ENCODE measurements at regions not wholly inside any gene's neighbourhood (a gene's known extent, or its start where the extent isn't known, plus 50 kb on each side); places are given as distances from the start of the nearest gene placed in this dataset.
A peak's percentile ranks its signal among the peaks of the same experiment; 100 is the strongest.

DNA sequence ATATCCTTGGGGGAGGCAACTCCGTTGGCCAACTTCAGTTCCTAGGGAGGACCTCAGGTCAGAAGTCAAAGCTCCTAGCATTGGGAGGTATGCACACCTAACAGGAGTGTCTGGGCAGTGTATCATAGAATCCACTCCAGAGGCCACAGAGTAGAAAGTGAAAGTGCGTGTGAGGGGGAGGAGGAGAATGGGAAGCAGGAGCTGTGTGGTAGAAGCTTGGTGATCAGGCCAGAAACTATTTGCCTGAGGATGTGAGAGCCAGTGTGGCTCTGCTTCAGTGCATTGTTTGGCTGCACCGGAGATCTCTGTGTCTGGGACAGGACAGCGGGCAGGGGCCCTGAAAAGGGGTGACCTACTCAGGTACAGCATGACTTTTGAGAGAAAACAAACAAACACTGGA is 557.4 kb upstream of the VSTM2A start (continued):
- TF ChIP-seq ZNF445 (CRISPR knock-in tag; IDR thresholded peaks at IDR 0.05; ENCODE audit: low read depth), result no peak
- no peak for TF ChIP-seq MTF1 (CRISPR knock-in tag; IDR thresholded peaks at IDR 0.05; ENCODE audit: borderline replicate concordance)
- TF ChIP-seq MAZ (CRISPR knock-in tag; conservative IDR thresholded peaks at IDR 0.05 in 1 of 2, IDR thresholded peaks at IDR 0.05 in 1 of 2), result no peak

DNA sequence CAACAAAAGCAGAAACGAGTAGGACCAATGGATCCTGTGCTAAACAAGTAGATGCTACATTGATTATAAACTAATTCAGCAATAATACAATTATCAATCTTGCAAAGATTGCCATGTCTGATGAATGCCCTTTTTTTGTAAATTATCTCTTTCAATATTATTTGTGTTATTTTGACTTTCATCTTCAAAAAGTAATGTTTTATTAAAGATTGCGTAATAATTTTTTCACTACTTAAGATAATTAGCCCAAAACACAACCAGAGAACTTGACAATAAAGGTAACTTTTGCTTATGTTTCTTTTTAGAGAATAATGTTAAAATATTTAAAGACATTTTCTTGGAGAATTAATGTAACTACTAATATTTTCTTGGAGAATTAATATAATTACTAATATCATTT is 553.8 kb upstream of the VSTM2A start:
- POLR2A ChIA-PET, result no interaction called here
- H4K20me1 ChIP-seq (replicated peaks; ENCODE audit: control insufficient read depth, insufficient read depth, low read length), result no peaks in the 10 kb centered on the region
- no peaks in the 10 kb centered on the region for H3K79me2 ChIP-seq (ENCODE audit: control insufficient read depth, insufficient read depth, low read length)
- H3K9me3 ChIP-seq (replicated peaks; ENCODE audit: control insufficient read depth, insufficient read depth, low read depth, low read length), result no peaks in the 10 kb centered on the region; the same call in 1 of the 2 replicates
- no peak overlapping the region for H3K4me3 ChIP-seq
- no peak overlapping the region for H3K9ac ChIP-seq (ENCODE audit: insufficient read depth in 1 of 2, low read depth in 2 of 2, low read length in 2 of 2)
- 0% methylated on average over 2 of the region's 2 CpGs for WGBS (ENCODE audit: insufficient coverage, low coverage, missing lambda C conversion rate)
- H3K36me3 ChIP-seq (ENCODE audit: control insufficient read depth, insufficient read depth, low read length), result no peaks in the 10 kb centered on the region
- intact Hi-C loops (cut with micrococcal nuclease) (no loop called here), in situ Hi-C loops (cut with MboI) (no loop called here)
- no peaks in the 10 kb centered on the region for H3K9me1 ChIP-seq (ENCODE audit: control insufficient read depth, insufficient read depth, low read length)
- no peak overlapping the region for H3K27ac ChIP-seq (ENCODE audit: extremely low read depth, low read depth, low read length)
- no peak for ATAC-seq
- H3K27me3 ChIP-seq (ENCODE audit: control insufficient read depth in 2 of 2, insufficient read depth in 2 of 2, low read length in 2 of 2), result no peaks in the 10 kb centered on the region
- FAIRE-seq, result no peak
- BruUV-seq (replicated peaks), result no TSS peak
- no peak overlapping the region for H3K4me2 ChIP-seq (ENCODE audit: insufficient read depth, low read length)
- no peaks in the 10 kb centered on the region for H3K4me1 ChIP-seq (replicated peaks in 1 of 2; ENCODE audit: control insufficient read depth in 2 of 2, insufficient read depth in 2 of 2, low read length in 2 of 2)
- no peak for TF ChIP-seq ZNF174 (CRISPR knock-in tag; IDR thresholded peaks at IDR 0.05)
- TF ChIP-seq EWSR1 (IDR thresholded peaks at IDR 0.05; ENCODE audit: borderline replicate concordance, low read depth, partially characterized antibody), result no peak
- TF ChIP-seq CEBPG (CRISPR knock-in tag; IDR thresholded peaks at IDR 0.05), result no peak
- peak in 1 of 2 experiments; percentile 98; a peak in 3 of 4 replicates for TF ChIP-seq CEBPG (tag; conservative IDR thresholded peaks at IDR 0.05 in 1 of 2, IDR thresholded peaks at IDR 0.05 in 1 of 2)
- TF ChIP-seq CEBPB (tag; IDR thresholded peaks at IDR 0.05), result peak; percentile 85
- CTCF ChIA-PET (ENCODE audit: low intra/inter-chr PET ratio), result no interaction called here
- H2AFZ ChIP-seq (ENCODE audit: low read depth, low read length), result no peak overlapping the region
- DNase-seq (ENCODE audit: extremely low read depth in 1 of 4, low spot score in 3 of 4), result no peak
